GM12864 (cell line): ENCODE measurements at regions not wholly inside any gene's neighbourhood (a gene's known extent, or its start where the extent isn't known, plus 50 kb on each side); places are given as distances from the start of the nearest gene placed in this dataset.

Source experiments
- DNase-seq: peaks from one replicate; pipeline ENCODE4 v3.0.0-alpha.2; 2011; ENCODE audit warnings: low read depth
- H3K4me3 ChIP-seq: 2 replicates; pipeline ENCODE4 v1.5.1; 2011; ENCODE audit warnings: mild to moderate bottlenecking, low read depth, low read length, control low read depth
- TF ChIP-seq, protein P1 (sequence below): IDR thresholded peaks from 2 replicates; pipeline ENCODE4 v1.5.1; 2011; ENCODE audit warnings: low read depth, mild to moderate bottlenecking, moderate library complexity, low read length, control low read depth, inconsistent platforms; ENCODE audit errors: missing control alignments

DNA sequence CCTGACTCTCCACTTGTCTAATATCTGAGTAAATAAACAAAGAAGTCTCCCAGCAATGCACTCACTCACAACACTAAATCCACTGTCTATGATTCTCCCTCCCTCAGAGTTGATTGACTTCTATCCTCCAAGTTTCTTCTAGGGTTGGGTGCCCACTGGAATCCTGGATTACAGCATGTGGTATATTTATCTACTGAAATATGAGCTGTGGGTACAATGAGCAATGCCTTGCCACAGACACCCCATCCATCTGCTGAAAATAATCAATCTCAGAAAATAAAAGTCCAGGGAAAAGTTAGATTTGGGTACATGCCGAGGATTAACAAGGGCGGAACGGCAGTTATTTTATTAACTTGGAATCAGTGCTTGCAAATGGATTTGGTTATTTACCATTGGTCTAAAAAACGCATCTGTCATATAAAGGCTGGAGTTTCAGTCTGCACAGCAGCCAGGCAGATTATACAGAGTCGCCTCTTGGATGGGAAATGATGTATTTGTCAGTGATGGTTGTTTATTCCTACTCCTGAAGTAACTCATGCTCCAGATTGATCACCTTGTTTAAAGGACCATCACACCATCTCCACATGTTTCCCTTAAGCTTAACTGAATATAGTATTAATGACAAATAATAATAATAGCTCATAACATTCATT is 193.9 kb upstream of the SOX9 start:
- no peak for DNase-seq
- H3K4me3 ChIP-seq = no peak overlapping the region
- TF ChIP-seq, protein P1, sequence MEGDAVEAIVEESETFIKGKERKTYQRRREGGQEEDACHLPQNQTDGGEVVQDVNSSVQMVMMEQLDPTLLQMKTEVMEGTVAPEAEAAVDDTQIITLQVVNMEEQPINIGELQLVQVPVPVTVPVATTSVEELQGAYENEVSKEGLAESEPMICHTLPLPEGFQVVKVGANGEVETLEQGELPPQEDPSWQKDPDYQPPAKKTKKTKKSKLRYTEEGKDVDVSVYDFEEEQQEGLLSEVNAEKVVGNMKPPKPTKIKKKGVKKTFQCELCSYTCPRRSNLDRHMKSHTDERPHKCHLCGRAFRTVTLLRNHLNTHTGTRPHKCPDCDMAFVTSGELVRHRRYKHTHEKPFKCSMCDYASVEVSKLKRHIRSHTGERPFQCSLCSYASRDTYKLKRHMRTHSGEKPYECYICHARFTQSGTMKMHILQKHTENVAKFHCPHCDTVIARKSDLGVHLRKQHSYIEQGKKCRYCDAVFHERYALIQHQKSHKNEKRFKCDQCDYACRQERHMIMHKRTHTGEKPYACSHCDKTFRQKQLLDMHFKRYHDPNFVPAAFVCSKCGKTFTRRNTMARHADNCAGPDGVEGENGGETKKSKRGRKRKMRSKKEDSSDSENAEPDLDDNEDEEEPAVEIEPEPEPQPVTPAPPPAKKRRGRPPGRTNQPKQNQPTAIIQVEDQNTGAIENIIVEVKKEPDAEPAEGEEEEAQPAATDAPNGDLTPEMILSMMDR = no peak

DNA sequence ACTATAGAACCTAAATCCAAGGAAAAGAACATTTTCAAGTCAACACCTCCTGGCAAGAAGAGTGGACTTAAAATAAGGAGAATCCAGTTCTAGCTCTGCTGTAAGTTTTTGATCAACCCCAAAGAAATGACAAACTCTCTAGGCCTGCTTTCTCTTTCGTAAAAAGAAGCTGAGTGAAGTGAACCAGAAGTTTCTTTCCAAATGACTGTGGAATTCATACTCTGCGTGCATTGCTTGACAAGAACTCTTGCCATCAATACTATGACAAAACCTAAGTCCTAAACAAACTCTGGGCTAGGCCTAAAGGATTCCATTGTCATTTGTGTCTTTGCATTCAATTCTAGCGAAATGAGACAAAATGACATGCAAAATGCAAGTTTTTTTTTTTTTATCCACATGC is 187.5 kb upstream of the SOX9 start:
- H3K4me3 ChIP-seq = no peak overlapping the region
- no peak for DNase-seq
- TF ChIP-seq, protein P1 = no peak

DNA sequence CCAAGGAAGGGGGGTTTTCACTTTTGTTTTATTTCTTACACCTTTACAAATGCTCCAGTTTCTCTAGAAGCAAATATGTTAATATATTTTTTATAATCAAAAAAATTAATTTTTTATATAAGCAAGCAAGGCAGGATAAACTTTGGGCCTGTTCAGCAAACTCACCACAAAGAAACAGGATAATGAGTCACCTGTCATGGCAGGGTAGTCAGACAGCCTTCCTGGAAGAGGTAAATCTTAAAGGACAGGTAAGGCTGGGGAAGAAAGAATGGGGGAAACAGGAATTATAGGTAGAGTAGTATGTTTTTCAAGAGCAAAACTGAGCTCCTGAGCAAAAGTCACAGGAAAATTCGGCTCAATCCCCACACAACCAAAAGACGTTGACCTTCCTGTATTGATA is 186.3 kb upstream of the SOX9 start:
- DNase-seq = no peak
- TF ChIP-seq, protein P1 = no peak
- H3K4me3 ChIP-seq = no peak overlapping the region

DNA sequence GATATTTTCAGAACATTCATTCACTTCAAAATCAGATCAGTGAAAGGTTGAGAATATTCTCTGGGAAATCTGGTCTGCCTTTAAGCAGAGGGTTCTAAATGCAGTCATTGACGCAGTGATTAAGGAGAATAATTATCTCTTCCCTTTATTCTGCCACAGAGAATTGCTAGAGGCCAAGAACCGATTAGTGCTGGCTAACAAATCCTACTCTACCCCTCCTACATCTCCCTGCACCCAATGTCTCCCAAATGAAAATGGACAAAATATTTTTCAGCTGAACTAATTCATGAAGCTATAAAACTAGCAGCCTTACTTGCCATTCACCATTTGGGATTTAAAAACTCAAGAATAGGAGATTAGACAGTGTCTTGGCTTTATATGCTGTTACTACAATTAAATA is 185.5 kb upstream of the SOX9 start:
- DNase-seq = no peak
- H3K4me3 ChIP-seq = no peak overlapping the region
- TF ChIP-seq, protein P1 = no peak

DNA sequence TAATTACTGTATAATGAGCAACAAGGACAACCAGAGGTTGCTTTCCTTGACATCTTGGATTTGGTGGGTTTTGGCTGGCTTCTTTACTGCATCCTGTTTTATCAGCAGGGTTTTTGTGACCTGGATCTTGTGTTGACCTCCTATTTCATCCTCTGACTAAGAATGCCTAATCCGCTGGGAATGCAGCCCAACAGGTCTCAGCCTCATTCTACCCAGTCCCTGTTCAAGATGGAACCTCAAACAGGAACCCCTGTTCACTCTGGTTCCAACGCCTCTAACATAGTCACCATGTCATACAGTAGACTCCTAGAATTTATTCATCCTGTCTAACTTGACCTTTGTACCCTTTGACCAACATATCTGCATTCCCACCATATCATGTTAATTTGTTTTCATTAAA is 183.8 kb upstream of the SOX9 start:
- TF ChIP-seq, protein P1 = no peak
- no peak overlapping the region for H3K4me3 ChIP-seq
- DNase-seq = no peak

DNA sequence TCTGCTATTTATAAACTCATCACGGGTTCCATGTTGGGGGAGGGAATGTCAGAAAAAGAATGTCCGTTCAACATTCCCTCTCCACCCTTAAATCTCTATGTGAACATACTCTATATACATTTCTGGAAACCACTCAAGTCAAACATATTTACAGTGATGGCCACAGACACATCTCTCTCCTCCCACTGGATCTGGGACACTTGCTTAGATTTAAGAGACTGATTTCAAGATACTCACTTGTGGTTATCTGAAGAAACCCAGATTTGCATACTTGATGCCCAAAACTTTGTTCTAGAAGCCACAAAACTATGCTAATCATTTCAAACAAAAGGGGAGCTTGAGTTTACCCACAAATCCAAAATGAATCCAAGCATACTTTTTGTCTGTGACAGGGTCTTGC is 182.9 kb upstream of the SOX9 start:
- DNase-seq = no peak
- TF ChIP-seq, protein P1 = no peak

DNA sequence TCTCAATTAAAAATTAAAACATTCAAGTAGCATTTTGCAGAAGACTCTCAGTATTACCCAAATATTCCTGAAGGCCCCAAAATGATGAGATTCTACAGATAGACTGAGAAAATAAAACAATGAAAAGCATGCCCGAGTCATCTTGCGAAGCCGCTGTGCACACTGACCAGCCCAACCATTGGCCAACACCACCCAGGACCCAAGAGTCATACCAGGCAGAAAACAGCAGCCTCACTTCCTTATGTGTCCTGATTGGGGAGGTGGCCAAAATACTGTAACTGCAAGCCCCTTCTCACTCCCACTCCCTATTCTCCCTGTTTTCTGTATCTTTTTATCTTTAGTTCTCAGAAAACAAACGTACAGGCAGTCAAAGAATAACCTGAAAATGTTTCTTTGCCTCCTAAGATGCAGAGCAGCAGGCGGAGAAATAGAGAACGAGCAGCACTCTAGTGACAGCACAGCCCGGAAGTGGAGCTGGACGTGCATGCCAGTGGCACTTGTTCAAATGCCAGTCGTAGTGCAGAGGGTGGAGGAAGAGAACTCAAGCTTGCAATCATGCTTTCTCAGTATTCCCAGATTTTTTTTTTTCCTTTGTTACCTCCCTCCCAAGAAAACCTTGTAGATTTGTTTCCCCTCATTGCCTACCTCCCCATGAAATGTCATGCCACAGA is 182.3 kb upstream of the SOX9 start:
- DNase-seq = no peak
- H3K4me3 ChIP-seq = no peak overlapping the region
- TF ChIP-seq, protein P1 = no peak

More for the DNA sequence above, 182.9 kb upstream of the SOX9 start:
- no peak overlapping the region for H3K4me3 ChIP-seq
